Thymus (tissue), 11 donors: ENCODE measurements at regions not wholly inside any gene's neighbourhood (a gene's known extent, or its start where the extent isn't known, plus 50 kb on each side); places are given as distances from the start of the nearest gene placed in this dataset.

Experiments
- DNase-seq, 9 donors: peaks; one replicate each; pipeline ENCODE4 v3.0.0-alpha.2; 2013; ENCODE audit warnings: low spot score in 9 of 9, low read depth in 6 of 9, missing footprints in 1 of 9
- H3K27ac ChIP-seq, 2 donors: one replicate each; pipeline ENCODE4 v1.5.1; 2013; ENCODE audit warnings: control low read depth in 1 of 2, low read depth in 1 of 2, low read length in 1 of 2, mild to moderate bottlenecking in 1 of 2, moderate library complexity in 1 of 2
- H3K27me3 ChIP-seq, 2 donors: one replicate each; pipeline ENCODE4 v1.5.1; 2013; ENCODE audit warnings: low read length in 1 of 2; ENCODE audit not compliant: control insufficient read depth in 2 of 2, insufficient read depth in 1 of 2
- H3K36me3 ChIP-seq, 2 donors: one replicate each; pipeline ENCODE4 v1.5.1; 2013; ENCODE audit warnings: low read length in 1 of 2, mild to moderate bottlenecking in 1 of 2, moderate library complexity in 1 of 2; ENCODE audit not compliant: control insufficient read depth in 2 of 2, insufficient read depth in 2 of 2
- H3K4me1 ChIP-seq, 2 donors: one replicate each; pipeline ENCODE4 v1.5.1; 2013; ENCODE audit warnings: low read length in 2 of 2; ENCODE audit not compliant: control insufficient read depth in 2 of 2, insufficient read depth in 2 of 2
- H3K4me3 ChIP-seq, 2 donors: one replicate each; pipeline ENCODE4 v1.5.1; 2013; ENCODE audit warnings: low read length in 2 of 2, control low read depth in 1 of 2, mild to moderate bottlenecking in 1 of 2
- H3K9me3 ChIP-seq, 2 donors: one replicate each; pipeline ENCODE4 v1.5.1; 2013; ENCODE audit warnings: low read length in 1 of 2, mild to moderate bottlenecking in 1 of 2; ENCODE audit not compliant: control insufficient read depth in 2 of 2, insufficient read depth in 1 of 2
- WGBS: extraction: QIAGEN DNeasy Blood & Tissue Kit; methylation state at CpG from one replicate; pipeline ENCODE4 v1.1.7; 2013; 5-methylcytosine and 5-hydroxymethylcytosine counted together
- donor health status: healthy.

DNA sequence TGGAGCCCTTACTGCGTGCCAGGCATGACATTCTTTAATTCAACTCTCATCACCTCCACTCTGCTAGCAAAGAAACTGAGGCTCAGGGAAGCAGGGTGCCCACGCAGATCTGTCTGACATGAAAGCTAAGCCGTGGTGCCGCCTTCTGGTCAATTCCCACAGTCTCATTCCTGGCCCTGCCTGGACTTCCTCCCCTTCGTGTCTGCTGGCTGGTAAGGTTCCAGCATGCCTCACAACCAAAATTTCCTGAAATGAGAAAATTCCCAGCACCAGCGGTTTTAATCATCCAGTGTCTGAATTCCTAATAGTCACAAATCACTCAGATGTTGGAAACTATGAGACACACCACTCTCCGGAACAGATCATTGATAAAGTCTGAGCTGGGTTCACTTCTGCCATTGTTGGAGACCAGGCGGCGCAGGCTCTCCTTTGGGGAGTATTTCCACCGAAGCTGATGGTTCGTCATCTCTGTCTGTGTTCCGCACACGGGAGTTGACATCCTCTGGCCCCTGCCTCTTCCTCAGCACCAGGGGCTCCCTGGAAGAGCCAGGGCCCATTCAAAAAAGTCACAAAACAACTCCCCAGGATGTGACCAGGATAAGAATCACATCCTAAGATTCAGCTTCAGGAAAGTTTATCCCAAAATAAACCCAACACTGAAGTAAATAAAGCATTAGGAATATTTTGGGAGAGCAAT is 167.7 kb downstream of the PLPP3 start:
- DNase-seq, result no peak
- no peaks in the 10 kb centered on the region for H3K27me3 ChIP-seq
- H3K4me3 ChIP-seq, result no peak overlapping the region
- no peaks in the 10 kb centered on the region for H3K9me3 ChIP-seq
- WGBS, result 91% methylated on average over 13 of the region's 13 CpGs
- H3K27ac ChIP-seq, result no peak overlapping the region
- peaks cover 0 to 12% of the 10 kb centered on the region in 2 donors for H3K4me1 ChIP-seq
- H3K36me3 ChIP-seq, result no peaks in the 10 kb centered on the region

GRCh38 chr1:56411021-56411420 is 168.3 kb downstream of the PLPP3 start:
- no peak overlapping the region for H3K27ac ChIP-seq
- H3K36me3 ChIP-seq, result no peaks in the 10 kb centered on the region
- DNase-seq, result no peak
- no peaks in the 10 kb centered on the region for H3K9me3 ChIP-seq
- H3K4me3 ChIP-seq, result no peak overlapping the region
- H3K4me1 ChIP-seq, result peaks cover 0 to 12% of the 10 kb centered on the region in 2 donors
- no peaks in the 10 kb centered on the region for H3K27me3 ChIP-seq
- WGBS, result 95% methylated on average over 2 of the region's 2 CpGs

DNA sequence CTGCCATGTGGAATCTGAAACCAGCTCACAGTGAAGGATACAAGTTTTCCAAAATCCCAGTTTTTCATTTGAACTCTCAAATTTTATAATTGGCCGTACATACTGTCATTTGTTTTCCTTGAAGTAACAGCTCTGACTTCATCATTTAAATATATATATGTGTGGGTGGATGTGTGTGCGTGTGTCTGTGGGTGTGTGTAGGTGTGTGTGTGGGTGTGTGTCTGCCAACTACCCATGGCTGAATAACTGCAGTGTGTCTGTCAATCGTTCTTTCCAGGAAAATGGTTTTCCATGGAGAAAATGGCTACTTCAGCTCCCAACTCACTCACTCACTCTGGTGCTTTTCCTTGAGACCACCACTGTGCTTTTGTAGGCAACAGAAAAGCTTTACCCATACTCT is 169.0 kb downstream of the PLPP3 start:
- WGBS, result 95% methylated on average over 3 of the region's 3 CpGs
- H3K27ac ChIP-seq, result no peak overlapping the region
- no peaks in the 10 kb centered on the region for H3K9me3 ChIP-seq
- no peak overlapping the region for H3K4me3 ChIP-seq
- DNase-seq, result no peak
- peaks cover 0 to 6% of the 10 kb centered on the region in 2 donors for H3K4me1 ChIP-seq
- no peaks in the 10 kb centered on the region for H3K36me3 ChIP-seq
- H3K27me3 ChIP-seq, result no peaks in the 10 kb centered on the region

DNA sequence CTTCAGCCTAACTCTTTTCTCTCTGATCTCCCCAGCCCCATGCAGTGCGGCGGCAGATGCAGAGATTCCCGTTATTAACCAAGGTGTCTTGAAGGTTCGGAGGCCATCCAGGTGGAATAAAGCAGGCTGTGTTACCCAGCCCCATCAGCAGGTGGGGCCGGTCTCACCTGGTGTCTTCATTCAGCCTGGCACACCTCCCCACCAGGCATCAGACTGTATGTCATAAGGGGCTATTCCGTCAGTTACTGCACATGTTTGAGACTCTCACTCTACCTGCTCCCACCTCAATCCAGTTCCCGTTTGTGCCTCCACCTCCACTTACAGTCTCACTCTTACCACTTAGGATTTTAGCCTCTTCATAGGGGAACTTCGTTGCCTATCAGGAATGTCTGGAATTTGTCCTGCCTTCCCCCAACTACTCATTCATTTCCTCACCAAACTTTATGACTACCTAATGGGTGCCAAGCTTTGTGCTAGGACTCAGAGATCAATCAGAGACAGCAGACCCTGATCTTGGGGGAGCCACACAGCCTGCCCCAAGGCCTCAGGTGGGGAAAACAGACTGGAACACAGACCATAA is 170.2 kb downstream of the PLPP3 start:
- peak in 4 of 9 donors; percentile 5 to 41 (median 24) for DNase-seq
- H3K27ac ChIP-seq, result no peak overlapping the region
- H3K27me3 ChIP-seq, result no peaks in the 10 kb centered on the region

DNA sequence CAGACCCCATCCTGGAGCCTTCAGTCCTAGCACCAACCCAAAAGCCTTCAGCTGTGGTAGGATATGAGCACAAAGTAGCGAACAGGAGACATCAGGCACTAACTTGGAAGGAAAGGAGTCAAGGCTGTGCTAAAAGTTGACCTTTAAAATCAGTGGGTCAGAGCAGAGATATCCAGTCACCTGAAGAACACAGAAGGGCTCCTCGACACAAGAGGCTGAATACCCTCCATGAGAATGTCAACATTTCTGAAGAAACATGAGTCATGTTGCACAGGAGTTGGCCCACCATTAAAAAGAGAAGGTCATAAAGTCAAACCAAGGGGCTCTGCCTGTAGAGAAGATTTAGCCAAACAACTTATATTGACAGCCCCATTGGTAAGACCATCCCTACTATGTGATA is 172.5 kb downstream of the PLPP3 start:
- 96% methylated on average over 2 of the region's 2 CpGs for WGBS
- H3K9me3 ChIP-seq, result no peaks in the 10 kb centered on the region
- no peak overlapping the region for H3K4me3 ChIP-seq
- H3K27ac ChIP-seq, result no peak overlapping the region
- H3K27me3 ChIP-seq, result no peaks in the 10 kb centered on the region
- no peaks in the 10 kb centered on the region for H3K36me3 ChIP-seq
- DNase-seq, result no peak
- no peaks in the 10 kb centered on the region for H3K4me1 ChIP-seq

More for the DNA sequence above, 170.2 kb downstream of the PLPP3 start:
- Histone ChIP-seq H3K4me1 (peaks cover 0 to 5% of the 10 kb centered on the region in 2 donors), H3K36me3 (no peaks in the 10 kb centered on the region), H3K9me3 (no peaks in the 10 kb centered on the region), H3K4me3 (no peak overlapping the region)
- 93% methylated on average over 8 of the region's 8 CpGs for WGBS

- DNase-seq, result no peak
- Histone ChIP-seq H3K36me3 (no peaks in the 10 kb centered on the region), H3K27ac (no peak overlapping the region), H3K4me3 (no peak overlapping the region), H3K27me3 (no peaks in the 10 kb centered on the region), H3K9me3 (no peaks in the 10 kb centered on the region), H3K4me1 (no peaks in the 10 kb centered on the region)
- 71% methylated on average over 7 of the region's 7 CpGs for WGBS
Observed at GRCh38 chr1:56404561-56405030, 174.8 kb downstream of the PLPP3 start.

DNA sequence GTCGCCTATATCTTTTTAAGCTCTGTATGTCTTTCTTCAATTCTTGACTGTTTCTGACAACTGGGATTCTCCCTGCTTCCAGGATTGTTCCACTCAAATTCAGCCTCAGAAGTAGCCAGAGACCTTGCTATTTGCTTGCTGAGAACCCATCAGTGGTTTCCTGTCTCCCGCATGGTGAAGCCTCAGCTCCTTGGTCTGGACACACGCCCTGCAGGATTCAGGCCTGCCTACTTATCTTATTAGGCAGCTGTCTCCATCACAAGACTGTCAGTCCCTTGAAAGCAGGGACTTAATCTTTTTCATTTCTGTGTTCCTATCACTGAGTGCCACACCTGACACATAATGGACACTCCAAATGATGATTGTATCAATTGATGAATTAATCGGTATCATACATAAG is 175.3 kb downstream of the PLPP3 start:
- no peaks in the 10 kb centered on the region for H3K27me3 ChIP-seq
- H3K27ac ChIP-seq, result no peak overlapping the region
- H3K4me3 ChIP-seq, result no peak overlapping the region
- DNase-seq, result no peak
- H3K9me3 ChIP-seq, result no peaks in the 10 kb centered on the region
- no peaks in the 10 kb centered on the region for H3K4me1 ChIP-seq
- H3K36me3 ChIP-seq, result no peaks in the 10 kb centered on the region
- WGBS, result 68% methylated on average over 4 of the region's 4 CpGs

DNA sequence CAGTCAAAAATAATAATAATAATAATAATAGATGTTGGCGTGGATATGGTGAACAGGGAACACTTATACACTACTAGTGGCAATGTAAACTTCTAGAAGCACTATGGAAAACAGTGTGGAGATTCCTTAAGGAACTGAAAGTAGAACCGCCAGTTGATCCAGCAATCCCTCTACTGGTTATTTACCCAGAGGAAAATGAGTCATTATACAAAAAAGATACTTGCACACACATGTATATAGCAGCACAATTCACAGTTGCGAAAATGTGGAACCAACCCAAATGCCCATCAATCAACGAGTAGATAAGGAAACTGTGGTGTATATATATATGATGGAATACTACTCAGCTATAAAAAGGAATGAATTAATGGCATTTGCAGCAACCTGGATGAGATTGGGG is 176.0 kb downstream of the PLPP3 start:
- no peak overlapping the region for H3K27ac ChIP-seq
- no peak for DNase-seq
- H3K4me3 ChIP-seq, result no peak overlapping the region
- no peaks in the 10 kb centered on the region for H3K9me3 ChIP-seq
- H3K4me1 ChIP-seq, result no peaks in the 10 kb centered on the region
- H3K36me3 ChIP-seq, result no peaks in the 10 kb centered on the region
- 96% methylated on average over 4 of the region's 4 CpGs for WGBS
- H3K27me3 ChIP-seq, result no peaks in the 10 kb centered on the region

- H3K27me3 ChIP-seq, result no peaks in the 10 kb centered on the region
- no peaks in the 10 kb centered on the region for H3K9me3 ChIP-seq
- H3K27ac ChIP-seq, result no peak overlapping the region
- DNase-seq, result no peak
- no peak overlapping the region for H3K4me3 ChIP-seq
- H3K4me1 ChIP-seq, result no peaks in the 10 kb centered on the region
- 97% methylated on average over 1 of the region's 1 CpG for WGBS
- no peaks in the 10 kb centered on the region for H3K36me3 ChIP-seq
Observed at GRCh38 chr1:56401191-56401590, 178.2 kb downstream of the PLPP3 start.
